A673 (cell line): ENCODE measurements at regions not wholly inside any gene's neighbourhood (a gene's known extent, or its start where the extent isn't known, plus 50 kb on each side); places are given as distances from the start of the nearest gene placed in this dataset.

Source experiments
- BruUV-seq: library from RNA; stranded (reverse); fragments of 400-500 nt; replicated peaks from 2 replicates; lab custom pipeline; 2021; lab: Mats Ljungman, UMichigan
- CTCF ChIA-PET: fragments of 300-600 bp; sonication (Branson Sonifier 250); formaldehyde crosslinking; loops from one replicate; lab custom pipeline; 2022; ENCODE audit warnings: antibody characterized with exemption; lab: Charles Lee
- POLR2A ChIA-PET: fragments of 300-600 bp; sonication (Branson Sonifier 250); formaldehyde crosslinking; loops from one replicate; lab custom pipeline; 2022; ENCODE audit warnings: antibody characterized with exemption; ENCODE audit not compliant: low non-redundant PET; lab: Charles Lee
- DNase-seq: peaks from one replicate; pipeline ENCODE4 v3.0.0-alpha.2; 2015; ENCODE audit warnings: low spot score
- H3K27ac ChIP-seq: fragments of 200-600 bp; sonication (generic); 2 replicates; pipeline ENCODE4 v1.5.1; 2016; ENCODE audit warnings: mixed run types, low read depth, mild to moderate bottlenecking, mixed read lengths, antibody characterized with exemption, low read length; ENCODE audit not compliant: poor library complexity, severe bottlenecking
- H3K27me3 ChIP-seq: fragments of 200-600 bp; sonication (generic); replicated peaks from 2 replicates; pipeline ENCODE4 v1.6.1; 2017; ENCODE audit warnings: mixed run types, low read depth, mild to moderate bottlenecking, mixed read lengths, antibody characterized with exemption, low read length; ENCODE audit not compliant: insufficient read depth, poor library complexity
- H3K36me3 ChIP-seq: fragments of 200-600 bp; sonication (generic); 2 replicates; pipeline ENCODE4 v1.6.1; 2016; ENCODE audit warnings: mixed run types, mild to moderate bottlenecking, mixed read lengths, antibody characterized with exemption, low read length; ENCODE audit not compliant: insufficient read depth, poor library complexity, severe bottlenecking
- H3K4me1 ChIP-seq: fragments of 200-600 bp; sonication (generic); 2 replicates; pipeline ENCODE4 v1.6.1; 2017; ENCODE audit warnings: mixed run types, mild to moderate bottlenecking, mixed read lengths, antibody characterized with exemption, low read length; ENCODE audit not compliant: insufficient read depth, poor library complexity, severe bottlenecking
- H3K4me3 ChIP-seq: fragments of 200-600 bp; sonication (generic); 2 replicates; pipeline ENCODE4 v1.5.1; 2016; ENCODE audit warnings: low read depth, mixed run types, mild to moderate bottlenecking, mixed read lengths, low read length; ENCODE audit not compliant: poor library complexity, severe bottlenecking
- H3K9me3 ChIP-seq: fragments of 200-600 bp; sonication (generic); 2 replicates; pipeline ENCODE4 v1.6.1; 2016; ENCODE audit warnings: mixed run types, low read depth, mild to moderate bottlenecking, mixed read lengths, antibody characterized with exemption, low read length; ENCODE audit not compliant: poor library complexity, severe bottlenecking
- CTCF ChIP-seq: fragments of 300-800, 200-600 bp; sonication (generic); conservative IDR thresholded peaks from 2 replicates; pipeline ENCODE4 v1.5.1; 2017; ENCODE audit warnings: low read depth, mild to moderate bottlenecking, antibody characterized with exemption, low read length, moderate library complexity, mixed read lengths
- EZH2 ChIP-seq: fragments of 200-600 bp; sonication (generic); IDR thresholded peaks from 2 replicates; pipeline ENCODE4 v1.6.1; 2017; ENCODE audit warnings: borderline replicate concordance, low read depth, mild to moderate bottlenecking, mixed read lengths, antibody characterized with exemption, low read length; ENCODE audit not compliant: poor library complexity, severe bottlenecking
- intact Hi-C: fragments of 100-400 bp; cut with micrococcal nuclease; formaldehyde crosslinking; loops from one replicate; pipeline ENCODE4 v1.10.0; 2022; ENCODE audit not compliant: unreplicated experiment

- H3K4me3 ChIP-seq: no peak overlapping the region
- peaks cover 22% of the 10 kb centered on the region for H3K27me3 ChIP-seq
- ChIA-PET POLR2A (no interaction called here), CTCF (no interaction called here)
- DNase-seq: no peak
- intact Hi-C loops: no loop called here
- TF ChIP-seq CTCF: no peak
- TF ChIP-seq EZH2: no peak
- H3K9me3 ChIP-seq: no peaks in the 10 kb centered on the region
- BruUV-seq: no TSS peak
- no peak overlapping the region for H3K27ac ChIP-seq
- H3K36me3 ChIP-seq: no peaks in the 10 kb centered on the region
- H3K4me1 ChIP-seq: no peaks in the 10 kb centered on the region
Measured at GRCh38 chr5:1951165-1951816, 68.6 kb upstream of the IRX4 start.

- no peak overlapping the region for H3K4me3 ChIP-seq
- peaks cover 28% of the 10 kb centered on the region for H3K27me3 ChIP-seq
- no peaks in the 10 kb centered on the region for H3K9me3 ChIP-seq
- no peak for TF ChIP-seq EZH2
- TF ChIP-seq CTCF: no peak
- ChIA-PET POLR2A (no interaction called here), CTCF (no interaction called here)
- intact Hi-C loops: no loop called here
- no TSS peak for BruUV-seq
- no peaks in the 10 kb centered on the region for H3K36me3 ChIP-seq
- no peak for DNase-seq
- H3K4me1 ChIP-seq: no peaks in the 10 kb centered on the region
- no peak overlapping the region for H3K27ac ChIP-seq
Measured at GRCh38 chr5:1950708-1951103, 68.0 kb upstream of the IRX4 start.

GRCh38 chr5:1950096-1950707 lies 67.5 kb upstream of the IRX4 start:
- no TSS peak for BruUV-seq
- CTCF ChIA-PET: no interaction called here
- Histone ChIP-seq H3K4me1 (no peaks in the 10 kb centered on the region), H3K27ac (no peak overlapping the region), H3K4me3 (no peak overlapping the region), H3K27me3 (peaks cover 29% of the 10 kb centered on the region), H3K9me3 (no peaks in the 10 kb centered on the region), H3K36me3 (no peaks in the 10 kb centered on the region)
- POLR2A ChIA-PET: no interaction called here
- intact Hi-C loops: no loop called here
- DNase-seq: no peak
- TF ChIP-seq CTCF (no peak), EZH2 (no peak)
